KG1 (cell line): ENCODE measurements at regions not wholly inside any gene's neighbourhood (a gene's known extent, or its start where the extent isn't known, plus 50 kb on each side); places are given as distances from the start of the nearest gene placed in this dataset.
"Not testable (repeated sequence)": the region's sequence is repeated elsewhere in the genome, so short reads cannot be mapped to it uniquely, and the experiment has no call there.

Experiments
- DNase-seq: peaks from one replicate; lab custom pipeline; 2025; lab: John Stamatoyannopoulos, UW

DNA sequence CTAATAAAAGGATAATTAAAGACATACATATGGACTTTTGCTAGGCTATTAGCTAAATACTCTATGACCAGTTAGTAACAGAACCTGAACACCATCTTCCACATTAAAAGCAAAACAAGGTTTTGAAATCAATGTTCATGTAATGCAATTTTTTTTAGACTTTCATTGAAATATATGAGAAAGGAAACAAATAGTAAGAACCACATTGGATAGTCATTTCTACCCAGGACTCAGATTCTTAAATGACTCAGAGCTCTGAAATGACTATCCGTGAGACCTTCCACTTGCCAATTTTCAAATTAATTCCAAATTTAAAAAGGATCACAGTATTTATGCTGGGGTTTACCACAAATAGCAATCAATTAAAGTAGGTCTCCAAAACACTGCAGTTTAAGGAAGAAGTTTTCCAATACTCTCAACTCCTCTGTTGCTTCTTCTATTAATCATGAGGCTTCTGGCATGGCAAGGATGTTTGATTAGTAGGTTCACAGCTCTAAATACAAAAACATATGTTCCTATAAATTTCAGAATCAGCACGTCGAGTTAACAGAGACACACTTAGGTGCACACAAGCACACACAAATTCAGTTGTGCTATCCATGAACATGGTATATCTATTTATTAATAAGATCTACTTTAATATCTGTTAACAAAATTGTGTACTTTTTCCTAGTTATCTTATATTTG is 841.0 kb downstream of the RNF144A start:
- DNase-seq: no peak

DNA sequence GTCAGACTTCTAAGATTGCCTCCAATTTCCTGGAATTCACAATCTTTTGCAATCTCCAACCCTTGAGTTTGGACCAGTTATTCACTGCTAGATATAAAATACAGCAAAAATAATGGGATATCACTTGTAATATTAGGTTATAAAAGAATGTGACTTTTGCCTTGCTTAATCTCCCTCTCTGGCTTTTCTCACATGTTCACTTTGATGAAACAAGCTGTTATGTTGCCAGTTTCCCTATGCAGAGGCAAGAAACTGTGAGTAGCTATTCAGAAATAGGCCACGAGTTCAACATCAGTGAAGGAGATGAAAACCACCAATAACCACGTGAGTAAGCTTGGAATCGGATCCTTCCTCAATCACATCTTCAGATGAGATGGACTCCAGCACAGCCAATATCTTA is 842.7 kb downstream of the RNF144A start:
- no peak for DNase-seq

DNA sequence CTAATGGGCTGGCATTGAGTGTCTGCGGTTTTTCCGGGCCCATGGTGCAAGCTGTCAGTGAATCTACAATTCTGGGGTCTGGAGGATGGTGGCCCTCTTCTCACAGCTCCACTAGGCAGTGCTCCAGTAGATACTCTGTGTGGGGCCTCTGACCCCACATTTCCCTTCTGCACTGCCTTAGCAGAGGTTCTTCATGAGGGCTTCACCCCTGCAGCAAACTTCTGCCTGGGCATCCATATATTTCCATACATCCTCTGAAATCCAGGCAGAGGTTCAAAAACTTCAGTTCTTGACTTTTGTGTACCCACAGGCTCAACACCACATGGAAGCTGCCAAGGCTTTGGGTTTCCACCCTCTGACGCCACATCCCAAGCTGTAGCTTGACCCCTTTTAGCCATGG is 846.2 kb downstream of the RNF144A start:
- not testable (repeated sequence) for DNase-seq

DNA sequence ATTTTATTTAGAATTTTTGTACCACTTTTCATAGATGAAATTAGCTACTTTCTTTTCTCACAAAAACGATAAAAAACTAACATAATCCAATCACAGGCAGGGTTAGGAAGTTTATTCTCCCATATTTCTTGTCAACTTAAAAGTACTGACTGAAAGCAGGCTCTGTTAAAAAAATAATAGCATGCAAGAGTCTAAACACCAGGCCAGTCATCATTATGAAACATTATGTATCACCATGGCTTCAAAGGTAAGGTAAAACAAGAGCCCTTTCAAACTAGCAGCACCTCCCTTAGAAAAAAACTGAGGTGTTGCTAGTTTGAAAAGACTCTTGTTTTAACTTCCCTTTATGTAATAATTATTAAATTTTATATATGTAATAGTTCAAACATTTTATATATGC is 848.0 kb downstream of the RNF144A start:
- no peak for DNase-seq

DNA sequence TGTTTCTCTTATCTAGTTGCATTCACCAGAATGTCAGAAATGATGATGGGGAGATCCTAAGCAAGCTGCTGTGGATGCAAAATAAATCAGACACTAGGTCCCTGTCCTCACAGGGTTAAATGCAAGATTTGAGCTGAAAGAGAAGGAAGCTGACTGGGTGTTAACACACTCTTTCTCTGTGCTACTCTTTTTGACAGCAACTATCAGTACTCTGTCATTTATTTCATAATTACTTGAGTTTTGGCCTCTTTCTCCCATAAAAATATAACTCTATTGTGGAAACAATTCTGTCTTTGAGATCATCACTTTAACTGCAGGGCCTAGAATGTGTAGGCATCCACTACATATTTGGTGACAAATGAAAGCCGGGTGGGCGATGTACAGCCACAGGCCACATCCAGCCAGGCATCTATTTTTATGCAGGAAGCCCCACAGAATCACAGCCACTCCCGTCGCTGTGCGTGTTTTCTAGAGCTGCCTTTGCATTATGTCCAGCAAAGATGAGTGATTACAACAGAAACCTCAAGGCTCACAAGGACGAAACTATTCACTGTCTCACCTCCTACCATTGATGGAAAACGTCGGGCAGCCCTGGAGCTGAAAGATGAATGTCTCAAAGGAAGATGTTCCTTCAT is 849.0 kb downstream of the RNF144A start:
- DNase-seq: no peak

DNA sequence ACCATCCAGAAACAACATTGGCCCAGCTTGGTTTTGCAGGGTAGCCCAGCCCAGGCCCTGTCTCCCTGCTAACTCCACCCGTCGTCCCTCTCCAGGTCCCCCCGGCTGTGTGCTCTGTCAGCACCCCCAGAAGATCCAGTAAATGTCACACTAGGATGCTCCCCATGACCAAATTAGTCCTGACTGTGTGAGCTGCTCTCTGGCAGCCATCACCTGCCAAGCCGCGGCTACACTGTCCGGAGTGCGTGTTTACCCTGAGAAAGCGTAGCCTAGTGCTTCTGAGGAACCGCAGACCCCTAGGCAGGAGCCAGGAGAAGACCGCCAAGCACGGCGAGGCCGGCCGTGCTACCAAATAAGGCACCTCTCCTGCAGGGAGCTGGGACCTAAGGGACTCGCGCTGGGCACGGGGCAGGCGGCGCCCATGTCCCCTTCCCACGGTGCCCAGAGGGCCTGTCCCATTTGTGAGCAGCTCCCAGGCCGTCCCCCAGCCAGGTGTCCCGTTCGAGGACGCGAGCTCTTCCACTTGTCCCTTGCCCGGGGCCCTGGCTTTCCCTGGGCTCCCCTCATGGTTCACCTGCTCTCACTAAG is 849.9 kb downstream of the RNF144A start:
- no peak for DNase-seq

DNA sequence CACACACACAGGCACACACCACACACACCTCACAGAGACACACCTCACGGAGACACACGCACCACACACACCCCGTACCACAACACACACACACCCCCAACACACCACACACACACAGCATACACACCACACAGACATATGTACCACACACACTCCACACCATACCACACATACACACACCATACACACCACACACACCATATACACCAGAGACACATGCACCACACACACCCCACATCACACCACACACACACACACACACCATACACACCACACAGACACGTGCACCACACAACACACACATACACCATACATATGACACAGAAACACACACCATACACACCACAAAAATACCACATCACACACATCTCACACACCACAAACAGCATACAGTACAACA is 850.7 kb downstream of the RNF144A start:
- DNase-seq: no peak

DNA sequence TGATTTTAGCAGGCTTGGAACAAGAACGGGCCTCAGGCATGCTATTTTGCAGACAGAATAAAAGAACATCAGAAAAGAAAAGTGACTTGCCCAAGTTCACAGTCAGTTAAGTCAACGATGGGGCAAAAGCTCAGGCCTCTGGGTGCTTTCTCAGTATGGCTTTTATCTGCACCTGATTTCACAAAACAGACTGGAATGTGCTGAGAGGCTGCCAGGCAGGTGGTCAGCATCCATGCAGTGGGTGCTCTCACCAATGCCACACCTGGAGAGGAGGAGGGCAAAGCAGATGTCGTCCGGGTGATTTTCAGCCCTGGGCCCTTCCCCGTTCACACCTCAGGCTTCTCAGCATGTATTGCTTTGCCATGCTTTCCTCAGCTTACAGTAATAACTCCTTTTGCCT is 854.6 kb downstream of the RNF144A start:
- no peak for DNase-seq

DNA sequence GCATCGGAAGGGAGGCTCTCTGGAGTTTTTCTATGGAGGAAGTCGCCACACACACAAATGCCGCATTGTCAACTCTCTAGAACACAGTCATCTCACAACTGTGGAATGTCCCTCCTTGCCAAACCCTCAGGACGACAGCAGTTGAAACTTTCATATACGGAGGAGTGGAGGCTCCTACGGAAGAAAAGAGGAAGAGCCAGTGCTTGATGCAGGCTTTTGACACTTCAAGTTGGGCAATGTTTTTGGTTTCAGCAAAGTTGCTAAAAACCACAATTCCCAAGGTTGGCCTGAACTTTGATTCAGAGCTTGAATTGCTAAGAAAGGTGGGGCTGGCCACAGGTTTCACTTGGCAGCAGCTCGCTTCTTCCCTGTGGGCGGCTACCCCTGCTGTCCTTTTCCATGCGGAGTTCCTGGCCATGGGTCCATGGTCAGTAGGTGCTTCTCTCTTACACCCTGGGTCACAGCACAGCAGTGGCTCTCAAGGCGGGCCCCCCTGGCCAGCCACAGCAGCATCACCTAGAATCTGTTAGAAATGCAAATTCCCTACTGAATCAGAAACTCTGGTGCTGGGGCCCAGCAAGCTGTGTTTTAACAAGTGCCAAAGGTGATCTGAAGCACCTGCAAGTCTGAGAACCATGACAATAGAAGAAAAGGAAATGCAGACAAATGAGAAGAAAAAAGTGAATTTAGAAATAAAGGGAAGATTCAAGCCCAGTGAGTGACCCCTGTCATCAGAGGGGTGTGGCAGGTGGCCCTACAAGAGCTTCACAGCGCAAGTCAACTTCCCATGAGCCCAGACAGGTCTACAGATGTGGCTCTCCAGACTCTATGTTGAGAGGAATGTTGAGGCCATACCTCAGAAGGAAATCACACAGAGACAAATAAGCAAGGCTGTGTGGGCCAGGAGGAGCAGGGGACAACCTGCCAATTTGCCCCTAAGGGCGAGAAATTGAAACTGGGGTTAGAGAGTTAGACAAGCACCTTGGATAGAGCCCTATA is 856.4 kb downstream of the RNF144A start:
- DNase-seq: peak; percentile 33

DNA sequence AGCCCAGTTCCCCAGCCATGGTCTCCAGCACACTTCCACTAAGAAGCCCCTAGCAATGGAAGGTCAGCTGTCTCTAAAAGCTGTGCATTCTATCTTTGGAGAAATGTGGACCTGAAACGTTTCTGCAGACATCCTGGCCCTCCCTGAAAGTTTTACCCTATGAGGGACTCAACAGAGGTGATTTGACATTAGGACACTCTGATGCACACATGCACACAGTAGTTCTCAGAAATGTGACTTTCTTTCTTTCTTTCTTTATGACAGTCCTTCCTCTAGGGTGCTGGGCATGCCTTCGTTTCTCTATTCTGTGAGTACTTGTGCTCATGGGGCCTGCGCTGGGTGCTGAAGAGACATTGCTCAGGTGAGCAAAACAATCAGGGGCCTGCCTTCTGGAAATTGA is 857.3 kb downstream of the RNF144A start:
- no peak for DNase-seq

DNA sequence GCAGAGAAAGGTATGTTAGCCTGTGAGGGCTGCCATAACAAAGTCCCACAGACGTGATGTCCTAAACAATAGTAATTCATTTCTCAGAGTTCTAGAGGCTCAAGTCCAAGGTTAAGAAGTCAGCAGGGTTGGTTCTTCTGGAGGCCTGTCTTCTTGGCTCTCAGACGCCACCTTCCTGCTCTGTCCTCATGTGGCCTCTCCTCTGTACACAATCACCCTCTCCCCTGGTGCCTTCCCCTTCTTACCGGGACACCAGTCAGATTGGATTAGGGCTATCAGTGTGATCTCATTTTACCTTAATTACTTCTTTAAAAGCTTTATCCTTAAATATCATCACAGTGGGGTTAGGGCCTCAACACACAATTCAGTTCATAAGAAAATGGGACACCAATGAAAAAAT is 860.5 kb downstream of the RNF144A start:
- no peak for DNase-seq

DNA sequence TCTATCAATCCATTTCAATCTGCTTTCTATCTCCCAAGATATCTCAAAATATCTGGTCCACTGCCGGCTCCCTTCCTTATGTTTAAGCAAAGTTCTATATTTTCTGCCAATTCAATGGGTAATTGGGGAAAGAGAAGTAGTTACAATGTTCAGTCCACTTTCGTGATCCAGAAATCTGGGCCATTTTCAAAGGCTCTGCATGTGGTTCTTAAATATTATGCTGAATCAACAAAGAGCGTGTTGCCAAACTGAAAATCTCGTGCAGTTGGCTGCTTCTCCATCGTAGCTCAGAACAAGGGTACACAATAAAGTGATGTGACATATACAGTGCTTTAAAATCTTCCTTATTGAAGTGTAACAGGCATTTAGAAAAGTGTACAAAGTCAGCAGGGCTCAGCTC is 863.1 kb downstream of the RNF144A start:
- no peak for DNase-seq

DNA sequence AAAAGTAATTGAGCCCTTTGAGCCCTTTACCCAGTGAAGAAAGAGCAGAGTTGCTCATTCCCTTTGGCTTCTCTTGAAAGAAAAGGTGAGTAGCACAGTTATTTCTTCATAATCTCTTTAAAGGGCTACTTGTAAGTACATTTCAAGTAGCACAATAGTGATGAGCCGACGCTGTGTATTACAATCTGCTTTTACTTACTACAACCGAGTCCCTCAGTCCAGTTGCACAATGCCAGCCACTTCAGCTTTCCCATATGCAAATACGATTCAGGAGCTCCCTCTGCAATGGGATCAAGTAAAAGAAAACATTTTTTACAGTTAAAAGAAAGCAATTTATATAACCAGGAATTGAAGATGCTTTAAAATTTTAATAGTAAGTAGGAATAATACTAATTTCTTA is 868.5 kb downstream of the RNF144A start:
- DNase-seq: no peak

DNA sequence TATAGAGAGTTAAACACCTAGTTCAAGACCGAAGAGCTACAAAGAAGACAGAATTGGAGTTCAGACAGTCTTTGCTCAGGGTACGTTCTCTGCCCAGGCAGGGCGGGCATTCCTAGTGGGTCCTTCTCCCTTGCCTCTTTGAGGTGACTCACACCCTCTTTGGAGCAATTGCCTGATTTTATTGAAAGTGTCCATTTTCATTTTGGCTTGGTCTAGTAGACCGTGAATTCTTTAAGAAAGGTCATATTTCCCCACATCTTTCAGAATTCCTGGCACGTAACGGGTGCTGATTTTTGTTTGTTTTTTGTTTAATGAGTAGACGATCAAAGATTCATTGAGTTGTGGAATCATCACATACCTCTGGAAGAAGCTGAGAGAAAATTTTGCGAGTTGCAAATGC is 871.5 kb downstream of the RNF144A start:
- DNase-seq: no peak

DNA sequence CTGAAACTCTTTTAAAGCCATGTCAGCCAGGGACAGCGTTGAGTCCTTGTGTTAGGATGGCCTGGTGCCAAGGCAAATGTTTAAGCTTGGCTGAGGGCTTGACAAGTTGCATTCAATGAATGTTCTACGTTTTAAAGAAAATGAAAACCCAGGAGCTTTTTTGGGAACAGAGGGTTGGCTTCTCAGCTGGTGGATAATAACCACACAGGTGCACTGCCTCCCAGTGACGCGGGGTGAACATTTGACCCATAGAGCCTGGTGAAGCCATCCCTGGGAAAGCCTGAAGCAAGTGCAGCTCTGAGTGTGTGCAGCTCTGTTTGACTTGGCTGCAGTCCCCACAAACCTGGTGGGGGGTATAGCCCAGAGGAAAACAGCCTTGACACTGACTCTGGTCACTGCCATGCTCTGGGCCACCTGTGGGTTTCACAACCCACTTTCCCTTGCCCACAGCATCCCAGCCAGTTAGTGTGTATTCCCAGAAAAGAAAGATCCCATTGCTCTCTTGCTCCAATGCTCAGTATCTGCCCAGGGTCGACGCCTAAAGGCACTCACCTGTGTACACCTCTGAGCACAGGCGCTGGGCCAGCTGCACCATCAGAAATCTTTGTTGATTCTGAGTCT is 874.9 kb downstream of the RNF144A start:
- no peak for DNase-seq

DNA sequence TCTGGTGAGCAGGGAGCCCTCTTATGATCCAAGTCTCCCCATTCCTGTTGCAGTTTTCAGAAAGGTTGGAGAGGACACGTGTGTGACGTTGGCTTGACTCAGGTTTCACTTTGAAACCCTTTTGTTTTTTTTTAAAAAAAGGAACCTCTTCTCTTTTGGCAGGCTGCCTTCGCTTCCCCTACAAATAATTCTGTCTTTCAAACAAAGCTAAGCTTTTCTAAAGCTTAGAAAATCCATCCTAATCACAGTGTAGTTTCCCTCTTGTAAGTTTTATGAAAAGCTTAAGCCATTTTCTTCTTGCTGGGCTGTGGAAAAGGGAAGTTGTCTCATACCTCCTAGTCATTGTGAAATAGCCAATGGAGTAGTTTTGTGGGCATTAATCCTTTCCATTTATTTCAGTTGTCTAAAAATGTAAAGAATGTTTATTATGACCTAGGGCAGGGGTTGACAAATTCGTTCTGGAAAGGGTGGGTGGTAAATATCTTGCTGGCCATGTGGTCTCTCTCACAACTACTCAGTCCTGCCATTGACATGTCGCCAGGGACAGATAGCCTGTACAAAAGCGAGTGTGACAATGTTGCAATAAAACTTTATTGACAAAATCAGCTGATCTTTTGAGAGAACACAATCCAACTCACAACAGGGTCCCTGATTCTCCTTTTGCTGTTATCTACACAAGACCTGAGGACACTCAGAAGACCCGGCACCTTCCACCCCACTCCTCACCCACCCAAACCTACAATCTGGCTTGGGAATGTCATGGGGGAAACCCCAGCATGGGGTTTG is 878.8 kb downstream of the RNF144A start:
- peak; percentile 47 for DNase-seq

DNA sequence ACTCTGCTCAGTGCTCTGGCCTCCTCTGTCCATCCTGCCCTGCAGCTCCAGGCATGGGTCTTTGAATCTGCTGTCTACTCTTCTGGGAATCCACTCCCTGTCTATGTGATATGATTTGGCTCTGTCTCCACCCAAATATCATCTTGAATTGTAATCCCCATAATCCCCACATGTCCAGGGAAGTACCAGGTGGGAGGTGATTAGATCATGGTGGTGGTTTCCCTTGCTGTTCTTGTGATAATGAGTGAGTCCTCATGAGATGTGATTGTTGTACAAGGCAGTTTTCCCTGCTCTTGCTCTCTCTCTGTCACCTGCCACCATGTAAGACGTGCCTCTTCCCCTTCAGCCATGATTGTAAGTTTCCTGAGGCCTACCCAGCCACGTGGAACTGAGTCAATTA is 881.8 kb upstream of the ID2 start:
- no peak for DNase-seq

DNA sequence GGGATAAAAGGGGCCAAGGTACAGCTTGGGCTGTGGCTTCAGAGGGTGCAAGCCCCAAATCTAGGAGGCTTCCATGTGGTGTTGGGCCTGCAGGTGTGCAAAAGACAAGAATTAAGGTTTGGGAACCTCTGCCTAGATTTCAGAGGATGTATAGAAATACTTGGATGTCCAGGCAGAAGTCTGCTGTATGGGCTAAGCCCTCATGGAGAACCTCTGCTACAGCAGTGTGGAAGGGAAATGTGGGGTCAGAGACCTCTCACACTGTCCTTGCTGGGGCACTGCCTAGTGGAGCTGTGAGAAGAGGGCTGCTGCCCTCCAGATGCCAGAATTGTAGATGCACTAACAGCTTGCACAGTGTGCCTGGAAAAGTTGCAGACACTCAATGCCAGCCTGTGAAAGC is 880.6 kb upstream of the ID2 start:
- DNase-seq: no peak

DNA sequence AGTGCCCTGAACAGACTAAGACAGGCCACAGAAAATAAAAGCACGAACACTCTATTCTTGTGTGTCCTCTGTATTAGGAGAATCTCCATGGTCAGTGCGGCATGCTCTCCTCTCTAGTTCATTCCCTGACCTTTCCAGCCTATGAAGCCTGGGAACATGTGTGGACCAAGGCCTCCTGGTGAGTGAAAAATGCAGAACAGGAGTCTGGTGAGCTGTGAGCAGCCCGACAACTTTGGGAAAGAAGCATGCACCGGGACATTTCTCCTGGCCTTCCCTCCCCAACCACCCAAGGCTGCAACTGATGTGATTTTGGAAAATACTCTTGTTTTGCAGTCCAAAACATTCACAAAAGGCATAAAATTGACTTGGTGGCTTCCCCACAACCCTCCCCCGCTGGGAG is 878.3 kb upstream of the ID2 start:
- no peak for DNase-seq

DNA sequence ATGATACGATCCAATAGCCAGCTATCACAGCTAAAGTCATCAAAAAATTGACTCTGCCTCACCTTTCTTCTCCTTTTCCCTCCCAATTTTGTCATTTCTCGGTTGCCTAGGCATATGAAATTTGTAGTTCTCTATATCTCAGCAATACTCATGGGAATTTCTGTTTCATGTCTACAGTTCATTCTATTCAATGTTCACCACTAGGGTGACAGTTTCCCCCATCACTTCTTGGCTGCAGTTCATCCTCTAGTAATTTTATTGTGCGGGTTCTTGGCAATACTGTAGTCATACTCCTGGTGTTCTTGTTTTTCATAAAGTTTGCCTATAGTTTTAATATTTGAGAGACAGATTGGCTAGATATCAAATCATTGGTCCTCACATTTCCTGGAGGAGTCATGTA is 872.2 kb upstream of the ID2 start:
- no peak for DNase-seq

DNA sequence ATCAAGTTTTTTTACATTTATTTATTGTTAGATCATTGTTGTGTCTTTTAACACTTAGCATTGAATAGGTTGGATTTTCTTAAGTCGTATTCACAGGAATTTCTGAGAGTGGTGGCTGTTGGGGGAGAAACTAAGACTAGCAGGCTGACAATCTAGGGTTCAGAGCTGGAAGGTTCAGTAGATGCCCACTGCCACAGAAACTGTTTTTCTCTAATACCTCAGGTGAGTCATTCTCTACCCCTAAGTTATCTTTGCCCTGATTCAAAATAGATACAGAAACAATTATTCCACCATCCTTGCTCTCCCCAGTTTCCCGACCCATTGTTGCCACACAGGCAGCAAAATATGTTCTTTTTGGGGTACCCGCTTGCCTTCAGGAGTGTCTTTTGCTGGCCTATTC is 870.8 kb upstream of the ID2 start:
- no peak for DNase-seq
